A549 (cell line): ENCODE measurements at regions not wholly inside any gene's neighbourhood (a gene's known extent, or its start where the extent isn't known, plus 50 kb on each side); places are given as distances from the start of the nearest gene placed in this dataset.
"Not testable (repeated sequence)": the region's sequence is repeated elsewhere in the genome, so short reads cannot be mapped to it uniquely, and the experiment has no call there.

Source experiments
- ATAC-seq, 2 experiments: fragments of 200-7000 bp in 1 of 2; fragments of >200 bp in 1 of 2; cut with Nextera tagmentation in 1 of 2; cut with Tn5 transposase in 1 of 2; 3 replicates each; pipeline versions ENCODE4 v1.8.0 to v1.9.1; 2018 to 2020; ENCODE audit warnings: mild to moderate bottlenecking in 1 of 2, moderate library complexity in 1 of 2
- CTCF ChIA-PET: fragments of 300-600 bp; sonication (Branson Sonifier 250); formaldehyde crosslinking; extraction: SDS; loops from one replicate; lab custom pipeline; 2021; ENCODE audit warnings: antibody characterized with exemption, inconsistent platforms; lab: Yijun Ruan, JAX
- POLR2A ChIA-PET: fragments of 350-600 bp; formaldehyde crosslinking; extraction: SDS; loops from one replicate; lab custom pipeline; 2021; ENCODE audit warnings: antibody characterized with exemption, inconsistent platforms; lab: Yijun Ruan, JAX
- DNase-seq, 2 experiments: peaks; one replicate each; pipeline versions ENCODE4 v3.0.0 to v3.0.0-alpha.2; 2011 to 2016; ENCODE audit warnings: low read depth in 1 of 2, low spot score in 1 of 2
- FAIRE-seq: peaks from 2 replicates; lab custom pipeline; 2011; peaks lifted over from hg19 to GRCh38; lab: Jason Lieb, UNC
- H3K27ac ChIP-seq, 2 experiments: fragments of >200 bp; sonication (Bioruptor Twin); formaldehyde crosslinking; 3 replicates each; pipeline ENCODE4 v1.5.1; 2016 to 2017
- H3K4me1 ChIP-seq: fragments of >200 bp; sonication (Bioruptor Twin); formaldehyde crosslinking; 3 replicates; pipeline ENCODE4 v1.6.1; 2016
- H3K4me2 ChIP-seq: fragments of >200 bp; sonication (Bioruptor Twin); formaldehyde crosslinking; 3 replicates; pipeline ENCODE4 v1.6.1; 2016
- H3K4me3 ChIP-seq: fragments of >200 bp; sonication (Bioruptor Twin); formaldehyde crosslinking; 3 replicates; pipeline ENCODE4 v1.5.1; 2016
- H3K9me3 ChIP-seq: fragments of >200 bp; sonication (Bioruptor Twin); formaldehyde crosslinking; 3 replicates; pipeline ENCODE4 v1.6.1; 2016
- WGBS: methylation state at CpG from one replicate; pipeline ENCODE4 v1.1.6; 2017; ENCODE audit errors: missing lambda C conversion rate; 5-methylcytosine and 5-hydroxymethylcytosine counted together

GRCh38 chrY:26167332-26167731 is 545.4 kb downstream of the CDY1 start:
- H3K27ac ChIP-seq, H3K4me2 ChIP-seq, FAIRE-seq, ATAC-seq, POLR2A ChIA-PET, DNase-seq, H3K4me3 ChIP-seq, H3K4me1 ChIP-seq, CTCF ChIA-PET, H3K9me3 ChIP-seq: not testable (repeated sequence)
- no CpG with 5 or more reads among the region's 2 CpGs for WGBS

GRCh38 chrY:26179326-26179725 is 557.4 kb downstream of the CDY1 start:
- CTCF ChIA-PET, result not testable (repeated sequence)

GRCh38 chrY:26224974-26225373 is 603.1 kb downstream of the CDY1 start:
- H3K4me1 ChIP-seq, H3K4me3 ChIP-seq, DNase-seq, H3K27ac ChIP-seq, H3K9me3 ChIP-seq, H3K4me2 ChIP-seq, FAIRE-seq, ATAC-seq, CTCF ChIA-PET, POLR2A ChIA-PET: not testable (repeated sequence)
- no CpG with 5 or more reads among the region's 1 CpG for WGBS

More at GRCh38 chrY:26179326-26179725, 557.4 kb downstream of the CDY1 start:
- POLR2A ChIA-PET, DNase-seq, ATAC-seq, FAIRE-seq, H3K4me1 ChIP-seq, H3K4me2 ChIP-seq, H3K9me3 ChIP-seq, H3K27ac ChIP-seq, H3K4me3 ChIP-seq: not testable (repeated sequence)
- WGBS, result no CpG with 5 or more reads among the region's 6 CpGs

GRCh38 chrY:26225468-26225867 is 603.6 kb downstream of the CDY1 start:
- ATAC-seq, FAIRE-seq, DNase-seq, H3K4me2 ChIP-seq, H3K9me3 ChIP-seq, H3K27ac ChIP-seq, POLR2A ChIA-PET, CTCF ChIA-PET, H3K4me3 ChIP-seq, H3K4me1 ChIP-seq: not testable (repeated sequence)
- no CpG with 5 or more reads among the region's 1 CpG for WGBS

GRCh38 chrY:26240944-26241343 is 619.0 kb downstream of the CDY1 start:
- FAIRE-seq, CTCF ChIA-PET, H3K4me2 ChIP-seq, H3K27ac ChIP-seq, ATAC-seq, DNase-seq, H3K4me3 ChIP-seq, H3K4me1 ChIP-seq, H3K9me3 ChIP-seq, POLR2A ChIA-PET: not testable (repeated sequence)
- no CpG with 5 or more reads among the region's 5 CpGs for WGBS

- H3K4me2 ChIP-seq, ATAC-seq, CTCF ChIA-PET, H3K4me1 ChIP-seq, H3K27ac ChIP-seq, FAIRE-seq, DNase-seq, POLR2A ChIA-PET, H3K9me3 ChIP-seq, H3K4me3 ChIP-seq: not testable (repeated sequence)
These were observed 632.3 kb downstream of the CDY1 start for GRCh38 chrY:26254262-26254661.

GRCh38 chrY:26265449-26265848 is 643.5 kb downstream of the CDY1 start:
- CTCF ChIA-PET, FAIRE-seq, H3K9me3 ChIP-seq, H3K27ac ChIP-seq, H3K4me2 ChIP-seq, POLR2A ChIA-PET, DNase-seq, H3K4me1 ChIP-seq, H3K4me3 ChIP-seq, ATAC-seq: not testable (repeated sequence)
- WGBS, result no CpG with 5 or more reads among the region's 3 CpGs

GRCh38 chrY:26268421-26268820 is 646.5 kb downstream of the CDY1 start:
- H3K27ac ChIP-seq, H3K9me3 ChIP-seq, ATAC-seq, CTCF ChIA-PET, H3K4me2 ChIP-seq, H3K4me3 ChIP-seq, FAIRE-seq, H3K4me1 ChIP-seq, DNase-seq, POLR2A ChIA-PET: not testable (repeated sequence)
- WGBS, result no CpG with 5 or more reads among the region's 3 CpGs

- POLR2A ChIA-PET, ATAC-seq, FAIRE-seq, H3K9me3 ChIP-seq, CTCF ChIA-PET, H3K4me2 ChIP-seq, H3K4me1 ChIP-seq, H3K4me3 ChIP-seq, H3K27ac ChIP-seq, DNase-seq: not testable (repeated sequence)
- no CpG with 5 or more reads among the region's 2 CpGs for whole genome bisulfite sequencing
These were observed 647.0 kb downstream of the CDY1 start for GRCh38 chrY:26268934-26269333.

GRCh38 chrY:26273089-26273488 is 651.2 kb downstream of the CDY1 start:
- ATAC-seq, DNase-seq, H3K4me2 ChIP-seq, FAIRE-seq, H3K4me3 ChIP-seq, POLR2A ChIA-PET, H3K4me1 ChIP-seq, CTCF ChIA-PET, H3K9me3 ChIP-seq, H3K27ac ChIP-seq: not testable (repeated sequence)
- WGBS, result no CpG with 5 or more reads among the region's 2 CpGs

- POLR2A ChIA-PET, FAIRE-seq, DNase-seq, ATAC-seq, H3K4me3 ChIP-seq, CTCF ChIA-PET, H3K9me3 ChIP-seq, H3K4me1 ChIP-seq, H3K4me2 ChIP-seq, H3K27ac ChIP-seq: not testable (repeated sequence)
These were observed 684.1 kb downstream of the CDY1 start for GRCh38 chrY:26306046-26306445.

- ATAC-seq, H3K4me3 ChIP-seq, FAIRE-seq, H3K27ac ChIP-seq, H3K9me3 ChIP-seq, CTCF ChIA-PET, H3K4me1 ChIP-seq, POLR2A ChIA-PET, H3K4me2 ChIP-seq, DNase-seq: not testable (repeated sequence)
- WGBS, result no CpG with 5 or more reads among the region's 1 CpG
These were observed 684.9 kb downstream of the CDY1 start for GRCh38 chrY:26306630-26307385.
